GM13976 (cell line): ENCODE measurements at regions not wholly inside any gene's neighbourhood (a gene's known extent, or its start where the extent isn't known, plus 50 kb on each side); places are given as distances from the start of the nearest gene placed in this dataset.
"Not testable (repeated sequence)": the region's sequence is repeated elsewhere in the genome, so short reads cannot be mapped to it uniquely, and the experiment has no call there.

Source experiments
- DNase-seq: peaks from one replicate; pipeline ENCODE4 v3.0.0; 2012; ENCODE audit warnings: low spot score
- in situ Hi-C: fragments of 300-500 bp; cut with MboI; formaldehyde crosslinking; loops from one replicate; pipeline ENCODE4 v1.12.0; 2022; ENCODE audit warnings: low sequenced_read_pairs, mixed read lengths, inconsistent platforms; ENCODE audit not compliant: unreplicated experiment
- TF ChIP-seq, protein P1 (sequence below): IDR thresholded peaks from 2 replicates; pipeline ENCODE4 v1.5.1; 2012; ENCODE audit warnings: borderline replicate concordance, mild to moderate bottlenecking; ENCODE audit not compliant: insufficient read depth; ENCODE audit errors: extremely low read depth, missing control alignments, control extremely low read depth

DNA sequence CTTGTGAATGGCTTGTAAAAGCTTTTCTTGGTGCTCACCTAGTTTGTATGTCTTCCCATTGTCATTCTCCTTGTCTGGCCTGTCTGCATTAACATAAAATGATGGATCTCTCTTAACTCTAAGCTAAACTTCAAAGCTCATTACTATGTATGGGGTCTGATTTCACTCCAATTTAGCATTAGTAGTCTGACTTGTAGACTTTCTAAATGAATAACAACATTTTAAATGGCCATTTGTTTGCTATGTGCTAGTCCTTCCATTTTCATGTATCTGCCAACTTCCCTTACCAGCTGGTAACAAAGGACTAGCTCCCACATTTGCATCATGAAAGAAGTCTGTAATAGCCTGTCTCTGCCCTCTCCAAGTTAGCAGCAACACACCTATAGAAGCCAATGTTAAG, 324.2 kb upstream of the RGPD4 start:
- TF ChIP-seq, protein P1, sequence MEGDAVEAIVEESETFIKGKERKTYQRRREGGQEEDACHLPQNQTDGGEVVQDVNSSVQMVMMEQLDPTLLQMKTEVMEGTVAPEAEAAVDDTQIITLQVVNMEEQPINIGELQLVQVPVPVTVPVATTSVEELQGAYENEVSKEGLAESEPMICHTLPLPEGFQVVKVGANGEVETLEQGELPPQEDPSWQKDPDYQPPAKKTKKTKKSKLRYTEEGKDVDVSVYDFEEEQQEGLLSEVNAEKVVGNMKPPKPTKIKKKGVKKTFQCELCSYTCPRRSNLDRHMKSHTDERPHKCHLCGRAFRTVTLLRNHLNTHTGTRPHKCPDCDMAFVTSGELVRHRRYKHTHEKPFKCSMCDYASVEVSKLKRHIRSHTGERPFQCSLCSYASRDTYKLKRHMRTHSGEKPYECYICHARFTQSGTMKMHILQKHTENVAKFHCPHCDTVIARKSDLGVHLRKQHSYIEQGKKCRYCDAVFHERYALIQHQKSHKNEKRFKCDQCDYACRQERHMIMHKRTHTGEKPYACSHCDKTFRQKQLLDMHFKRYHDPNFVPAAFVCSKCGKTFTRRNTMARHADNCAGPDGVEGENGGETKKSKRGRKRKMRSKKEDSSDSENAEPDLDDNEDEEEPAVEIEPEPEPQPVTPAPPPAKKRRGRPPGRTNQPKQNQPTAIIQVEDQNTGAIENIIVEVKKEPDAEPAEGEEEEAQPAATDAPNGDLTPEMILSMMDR: no peak
- in situ Hi-C loops: no loop called here
- no peak for DNase-seq

- DNase-seq: no peak
Observed at GRCh38 chr2:107511970-107512789, 314.5 kb upstream of the RGPD4 start.

DNA sequence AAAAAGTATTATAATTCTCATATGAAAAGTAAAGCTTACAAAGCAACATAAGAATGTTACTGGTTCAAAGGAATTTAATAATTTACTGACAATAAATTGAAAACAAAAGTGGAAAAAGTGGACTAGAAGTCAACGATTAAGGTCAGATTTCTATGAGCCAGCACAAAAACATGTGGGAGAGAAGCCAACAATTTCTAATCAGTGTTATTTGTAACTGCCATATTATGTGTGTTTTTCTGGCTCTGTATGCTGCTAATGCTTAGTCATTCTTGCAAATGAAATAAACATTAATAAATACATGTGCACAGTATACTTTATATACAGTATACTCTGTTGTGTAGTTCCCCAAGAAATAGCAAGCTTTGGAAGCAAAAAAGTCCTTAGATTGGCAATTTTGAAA, 301.3 kb upstream of the RGPD4 start:
- in situ Hi-C loops: no loop called here
- no peak for DNase-seq
- TF ChIP-seq, protein P1: no peak

More at GRCh38 chr2:107511970-107512789, 314.5 kb upstream of the RGPD4 start:
- TF ChIP-seq, protein P1: no peak
- in situ Hi-C loops: no loop called here

- no peak for DNase-seq
- TF ChIP-seq, protein P1: no peak
- in situ Hi-C loops: no loop called here
Observed at GRCh38 chr2:107529146-107529545, 297.5 kb upstream of the RGPD4 start.

DNA sequence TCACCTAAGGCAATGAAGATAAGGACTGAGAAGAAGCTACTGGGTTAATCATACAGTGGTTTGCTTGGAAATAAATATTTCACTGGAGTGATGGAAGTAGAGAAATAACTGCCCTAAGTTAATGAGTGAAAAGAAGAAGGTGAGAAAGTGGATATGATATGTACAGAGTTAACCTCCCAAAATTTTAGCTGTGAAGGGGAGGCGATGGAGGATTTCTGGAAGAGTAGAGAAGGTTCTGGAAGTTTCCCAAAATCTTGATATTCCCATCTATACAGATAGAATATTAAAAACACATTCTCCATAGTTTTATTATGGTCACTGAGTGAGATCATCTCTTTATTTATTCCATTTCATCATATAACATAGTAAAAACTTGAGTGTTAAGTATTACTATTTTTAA, 296.6 kb upstream of the RGPD4 start:
- no peak for DNase-seq
- TF ChIP-seq, protein P1: no peak
- in situ Hi-C loops: no loop called here

DNA sequence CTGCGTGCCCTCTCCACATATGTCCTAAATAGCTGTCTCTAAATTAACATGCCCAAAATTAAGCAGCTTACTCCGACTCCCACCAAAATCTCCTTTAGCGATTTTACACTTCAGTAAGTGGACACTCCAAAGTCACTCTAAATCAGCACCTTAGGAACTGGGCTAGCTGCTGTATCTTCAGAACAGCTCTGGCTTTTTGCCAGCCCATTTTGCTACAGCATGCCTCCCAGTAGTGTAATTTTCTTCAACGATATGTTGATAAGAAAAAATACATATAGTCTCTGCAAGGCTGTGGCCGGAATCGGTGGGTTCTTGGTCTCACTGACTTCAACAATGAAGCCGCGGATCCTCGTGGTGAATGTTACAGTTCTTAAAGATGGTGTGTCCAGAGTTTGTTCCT, 291.8 kb upstream of the RGPD4 start:
- DNase-seq: no peak
- TF ChIP-seq, protein P1: no peak
- in situ Hi-C loops: no loop called here

DNA sequence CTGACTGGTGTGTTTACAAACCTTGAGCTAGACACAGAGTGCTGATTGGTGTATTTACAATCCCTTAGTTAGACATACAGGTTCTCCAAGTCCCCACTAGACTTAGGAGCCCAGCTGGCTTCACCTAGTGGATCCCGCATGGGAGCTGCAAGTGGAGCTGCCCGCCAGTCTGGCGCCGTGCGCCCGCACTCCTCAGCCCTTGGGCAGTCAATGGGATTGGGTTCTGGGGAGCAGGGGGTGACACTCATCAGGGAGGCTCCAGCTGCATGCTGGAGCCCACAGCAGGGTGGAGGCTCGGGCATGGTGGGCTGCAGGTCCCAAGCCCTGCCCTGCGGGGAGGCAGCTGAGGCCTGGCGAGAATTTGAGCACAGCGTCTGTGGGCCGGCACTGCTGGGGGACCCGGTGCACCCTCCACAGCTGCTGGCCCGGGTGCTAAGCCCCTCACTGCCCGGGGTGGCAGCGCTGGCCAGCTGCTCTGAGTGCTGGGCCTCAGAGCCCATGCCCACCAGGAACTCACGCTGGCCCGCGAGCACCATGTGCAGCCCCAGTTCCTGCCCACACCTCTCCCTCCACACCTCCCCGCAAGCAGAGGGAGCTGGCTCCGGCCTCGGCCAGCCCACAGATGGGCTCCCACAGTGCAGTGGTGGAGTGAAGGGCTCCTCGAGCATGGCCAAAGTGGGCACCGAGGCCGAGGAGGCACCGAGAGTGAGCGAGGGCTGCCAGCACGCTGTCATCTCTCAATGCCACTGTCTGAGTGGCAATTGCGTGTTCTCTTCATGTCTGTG, 290.6 kb upstream of the RGPD4 start:
- in situ Hi-C loops: not testable (repeated sequence)

More for the DNA sequence above, 290.6 kb upstream of the RGPD4 start:
- DNase-seq: not testable (repeated sequence)
